Progenitor cell of endocrine pancreas (in vitro differentiated cells): ENCODE measurements at regions not wholly inside any gene's neighbourhood (a gene's known extent, or its start where the extent isn't known, plus 50 kb on each side); places are given as distances from the start of the nearest gene placed in this dataset.

Experiments
- DNase-seq: peaks from one replicate; pipeline ENCODE4 v3.0.0; 2021; ENCODE audit warnings: low spot score; ENCODE audit not compliant: unreplicated experiment
- H3K27ac Mint-ChIP-seq: 2 replicates; pipeline ENCODE4 v1.8.0; 2021; ENCODE audit warnings: mild to moderate bottlenecking, moderate library complexity, mixed read lengths
- H3K27me3 Mint-ChIP-seq: 2 replicates; pipeline ENCODE4 v1.8.0; 2021; ENCODE audit warnings: mixed read lengths
- H3K36me3 Mint-ChIP-seq: 2 replicates; pipeline ENCODE4 v1.8.0; 2022; ENCODE audit warnings: mixed read lengths; ENCODE audit not compliant: insufficient read depth
- H3K4me1 Mint-ChIP-seq: 2 replicates; pipeline ENCODE4 v1.8.0; 2021; ENCODE audit warnings: low read depth, mixed read lengths
- H3K4me3 Mint-ChIP-seq: 2 replicates; pipeline ENCODE4 v1.8.0; 2021; ENCODE audit warnings: low read depth, mild to moderate bottlenecking, moderate library complexity, mixed read lengths
- H3K9me3 Mint-ChIP-seq: 2 replicates; pipeline ENCODE4 v1.8.0; 2021; ENCODE audit warnings: low read depth, mixed read lengths
- CTCF ChIP-seq: fragments of 200-600 bp; sonication (generic); IDR thresholded peaks from one replicate; pipeline ENCODE4 v1.5.0; 2021; ENCODE audit warnings: antibody characterized with exemption, mild to moderate bottlenecking; ENCODE audit not compliant: unreplicated experiment

GRCh38 chr5:72656331-72656730 is 149.1 kb upstream of the ZNF366 start:
- Mint-ChIP-seq H3K9me3 (no peaks in the 10 kb centered on the region), H3K4me3 (no peak overlapping the region), H3K36me3 (no peaks in the 10 kb centered on the region), H3K27ac (no peak overlapping the region), H3K4me1 (no peaks in the 10 kb centered on the region), H3K27me3 (peaks cover 12% of the 10 kb centered on the region)
- no peak for DNase-seq
- no peak for TF ChIP-seq CTCF

- Mint-ChIP-seq H3K27ac (no peak overlapping the region), H3K4me1 (no peaks in the 10 kb centered on the region), H3K9me3 (no peaks in the 10 kb centered on the region), H3K4me3 (no peak overlapping the region), H3K27me3 (peaks cover 12% of the 10 kb centered on the region), H3K36me3 (no peaks in the 10 kb centered on the region)
- no peak for TF ChIP-seq CTCF
- no peak for DNase-seq
Measured at GRCh38 chr5:72654231-72654630, 147.0 kb upstream of the ZNF366 start.

DNA sequence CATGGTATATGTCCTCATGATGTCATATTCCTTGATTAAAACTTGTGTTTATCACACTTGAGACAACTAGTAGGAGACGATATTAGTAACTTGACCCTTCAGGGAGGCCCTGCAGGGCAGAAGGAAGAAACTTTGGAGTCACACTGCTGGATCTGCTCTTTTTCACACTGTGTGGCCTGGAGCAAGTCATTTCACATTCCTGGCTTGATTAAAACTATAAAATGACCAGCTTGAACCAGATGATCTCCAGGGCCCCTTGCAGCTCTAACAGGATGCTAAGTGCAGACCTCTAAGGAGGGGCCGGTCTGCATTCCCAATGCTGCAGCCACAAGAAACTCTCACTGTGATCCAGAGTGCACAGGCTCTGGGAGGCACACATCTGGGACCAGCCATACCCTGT is 146.4 kb upstream of the ZNF366 start:
- DNase-seq: no peak
- no peaks in the 10 kb centered on the region for H3K4me1 Mint-ChIP-seq
- no peak overlapping the region for H3K4me3 Mint-ChIP-seq
- H3K27ac Mint-ChIP-seq: no peak overlapping the region
- H3K36me3 Mint-ChIP-seq: no peaks in the 10 kb centered on the region
- no peaks in the 10 kb centered on the region for H3K9me3 Mint-ChIP-seq
- H3K27me3 Mint-ChIP-seq: peaks cover 15% of the 10 kb centered on the region
- no peak for TF ChIP-seq CTCF

DNA sequence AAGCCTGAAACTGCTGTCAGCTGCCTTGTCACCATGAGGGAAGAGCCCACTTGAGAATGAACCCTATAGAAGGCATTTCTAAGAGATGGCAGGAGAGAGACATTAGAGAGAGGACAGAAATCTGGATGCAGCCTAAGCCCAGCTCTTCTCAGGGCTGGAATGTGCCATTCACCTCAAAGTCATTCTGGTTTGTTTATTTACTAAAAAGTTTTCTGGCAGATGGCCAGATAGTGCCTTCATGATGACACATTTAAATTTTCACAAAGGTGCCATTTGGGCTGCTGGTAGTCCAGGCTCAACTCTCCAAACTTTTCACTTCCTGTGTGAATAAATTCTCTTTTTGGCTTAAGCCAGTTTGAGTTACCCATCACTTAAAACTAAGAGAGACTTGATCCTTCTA is 144.6 kb upstream of the ZNF366 start:
- TF ChIP-seq CTCF: no peak
- no peak overlapping the region for H3K4me3 Mint-ChIP-seq
- no peaks in the 10 kb centered on the region for H3K9me3 Mint-ChIP-seq
- no peak for DNase-seq
- H3K27ac Mint-ChIP-seq: no peak overlapping the region
- no peaks in the 10 kb centered on the region for H3K36me3 Mint-ChIP-seq
- no peaks in the 10 kb centered on the region for H3K4me1 Mint-ChIP-seq
- peaks cover 15% of the 10 kb centered on the region for H3K27me3 Mint-ChIP-seq

DNA sequence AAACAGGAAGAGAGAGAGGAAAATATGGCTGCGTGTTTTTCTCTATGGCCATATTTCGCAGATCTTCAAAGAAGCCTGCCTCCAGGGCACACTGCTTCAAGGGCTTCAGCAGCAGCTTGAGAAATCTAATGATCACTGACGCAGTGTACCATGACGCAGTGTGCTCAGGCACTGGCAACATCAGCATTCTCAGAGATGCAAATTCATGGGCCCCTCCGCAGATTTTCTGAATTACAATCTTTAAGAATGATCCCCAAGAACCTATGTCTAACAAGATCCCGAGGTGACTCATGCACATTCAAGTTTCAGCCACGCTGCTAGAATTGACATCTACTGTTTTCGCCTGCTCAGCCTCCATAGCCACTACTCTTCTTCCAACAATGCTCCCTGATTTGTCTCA is 143.9 kb upstream of the ZNF366 start:
- DNase-seq: no peak
- no peaks in the 10 kb centered on the region for H3K9me3 Mint-ChIP-seq
- no peak overlapping the region for H3K4me3 Mint-ChIP-seq
- H3K4me1 Mint-ChIP-seq: no peaks in the 10 kb centered on the region
- no peak for TF ChIP-seq CTCF
- peaks cover 12% of the 10 kb centered on the region for H3K27me3 Mint-ChIP-seq
- H3K27ac Mint-ChIP-seq: no peak overlapping the region
- H3K36me3 Mint-ChIP-seq: no peaks in the 10 kb centered on the region
